Mesenteric fat pad (tissue), 1 donor: ENCODE measurements at regions not wholly inside any gene's neighbourhood (a gene's known extent, or its start where the extent isn't known, plus 50 kb on each side); places are given as distances from the start of the nearest gene placed in this dataset.
"Not testable (repeated sequence)": the region's sequence is repeated elsewhere in the genome, so short reads cannot be mapped to it uniquely, and the experiment has no call there.

Experiments used
- DNase-seq: peaks from one replicate; pipeline ENCODE4 v3.0.0-alpha.2; 2020; ENCODE audit warnings: low spot score
- donor health status: DM: yes; HTN: yes; CAD: no.

DNA sequence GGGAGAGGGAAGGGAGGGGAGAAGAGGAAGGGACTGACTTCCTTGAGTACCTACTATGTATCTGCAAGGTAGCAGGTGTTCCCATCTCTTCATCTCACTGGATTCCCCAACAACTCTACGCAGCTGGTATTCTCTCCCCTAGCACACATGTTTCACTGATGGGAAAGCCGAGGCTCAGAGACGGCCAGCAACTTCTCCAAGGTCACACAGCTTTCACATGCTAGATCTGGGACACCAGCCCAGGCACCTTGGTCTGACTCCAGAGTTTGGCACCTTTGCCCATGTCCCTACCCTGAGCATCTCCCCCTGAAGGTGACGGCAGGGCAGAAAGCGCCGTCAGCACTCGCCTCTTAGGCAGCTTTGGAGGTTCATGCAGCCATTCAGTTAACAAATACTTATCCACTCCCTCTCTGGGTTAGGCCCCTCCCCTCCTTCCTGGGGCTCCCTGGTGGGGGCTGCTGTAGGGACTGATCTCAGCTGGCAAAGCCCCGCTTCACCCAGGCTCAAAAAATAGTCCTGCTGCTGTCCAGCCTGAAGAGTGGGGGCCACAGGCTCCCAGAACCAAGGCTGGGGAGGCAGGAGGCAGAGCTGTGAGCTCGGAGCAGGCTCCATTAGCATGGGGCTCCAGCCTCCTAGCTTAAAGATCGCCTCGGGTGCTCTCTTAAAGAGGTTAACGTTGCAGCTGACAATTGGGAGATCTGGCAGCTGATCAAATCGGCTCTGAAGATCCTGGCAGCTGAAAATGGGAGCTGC is 79.4 kb downstream of the IGLL1 start:
- peak; percentile 80 for DNase-seq

DNA sequence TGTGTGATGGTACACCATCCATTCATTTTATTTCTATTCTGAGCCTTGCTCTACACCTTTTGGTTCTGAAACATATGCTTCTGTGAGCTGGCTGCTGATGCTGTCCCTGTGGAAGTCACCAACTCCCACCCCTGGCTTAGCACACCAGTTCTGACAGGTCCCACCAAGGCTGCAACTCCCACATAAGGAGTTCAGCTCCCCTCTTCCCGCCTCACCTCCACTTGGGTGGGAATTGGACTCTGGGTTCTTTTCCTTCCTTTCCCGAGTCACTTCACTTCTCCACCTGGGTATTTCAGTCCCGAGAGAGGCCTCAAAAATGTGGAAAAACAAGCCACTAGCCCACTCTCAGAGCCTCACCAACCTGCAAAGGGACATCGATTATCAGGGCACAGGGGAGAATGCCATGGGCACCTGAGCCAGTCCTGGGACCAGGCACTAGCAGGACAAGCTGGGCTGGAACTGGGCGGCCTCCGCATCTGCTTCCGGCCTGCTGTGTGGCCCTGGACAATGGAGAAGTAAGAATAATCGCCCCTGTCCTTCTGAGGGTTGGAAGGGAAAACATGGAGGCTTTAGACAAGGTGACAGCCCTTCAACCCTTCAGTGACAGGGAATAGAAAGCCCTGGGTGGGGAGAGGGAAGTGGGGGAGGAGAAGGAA is 80.1 kb downstream of the IGLL1 start:
- peak; percentile 59 for DNase-seq

DNA sequence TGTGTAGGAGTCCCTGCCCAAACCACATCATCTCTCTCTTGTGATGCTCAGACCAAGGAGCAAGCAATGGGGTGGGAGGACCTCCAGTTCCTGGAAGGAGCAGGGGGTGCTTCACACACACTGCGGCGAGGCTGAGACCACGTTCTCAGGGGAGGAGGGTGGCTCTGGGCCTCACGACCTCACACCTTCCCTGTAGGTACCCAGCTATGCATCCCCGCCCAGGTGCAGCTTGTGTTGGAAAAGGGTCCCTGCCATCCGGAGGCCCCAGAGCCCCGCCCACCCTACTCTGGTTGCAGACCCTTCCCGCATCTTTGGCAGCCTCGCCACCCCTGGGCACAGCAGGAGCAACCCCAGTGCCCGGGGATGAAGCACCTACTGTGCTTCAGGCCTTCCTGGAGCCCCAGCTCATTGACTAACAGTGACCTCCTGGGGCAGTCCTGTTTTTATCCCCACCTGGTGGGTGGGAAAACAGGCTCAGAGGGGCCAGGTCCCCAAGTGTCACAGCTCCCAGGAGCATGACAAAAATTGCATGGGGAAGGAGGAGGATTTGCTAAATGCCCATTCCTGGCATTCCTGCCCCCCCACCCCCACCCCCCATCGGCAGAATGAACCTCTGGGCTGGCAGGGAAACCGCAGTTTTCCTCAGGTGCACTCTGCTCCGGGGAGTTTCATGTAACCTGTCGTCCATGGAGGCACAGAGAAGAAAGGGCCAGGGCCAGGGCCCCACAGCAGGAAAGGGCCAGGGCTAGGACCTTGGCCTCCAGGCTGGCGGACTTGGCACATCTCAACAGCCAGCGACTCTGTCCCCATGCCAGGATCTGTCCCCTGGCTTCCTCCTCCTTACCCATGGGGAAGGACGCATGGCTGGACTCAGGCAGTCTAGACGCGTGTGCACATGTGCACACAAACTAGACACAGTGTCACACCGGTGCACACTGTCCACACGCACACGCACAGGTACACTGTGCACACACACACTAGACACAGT is 81.0 kb downstream of the IGLL1 start:
- DNase-seq: peak; percentile 85

DNA sequence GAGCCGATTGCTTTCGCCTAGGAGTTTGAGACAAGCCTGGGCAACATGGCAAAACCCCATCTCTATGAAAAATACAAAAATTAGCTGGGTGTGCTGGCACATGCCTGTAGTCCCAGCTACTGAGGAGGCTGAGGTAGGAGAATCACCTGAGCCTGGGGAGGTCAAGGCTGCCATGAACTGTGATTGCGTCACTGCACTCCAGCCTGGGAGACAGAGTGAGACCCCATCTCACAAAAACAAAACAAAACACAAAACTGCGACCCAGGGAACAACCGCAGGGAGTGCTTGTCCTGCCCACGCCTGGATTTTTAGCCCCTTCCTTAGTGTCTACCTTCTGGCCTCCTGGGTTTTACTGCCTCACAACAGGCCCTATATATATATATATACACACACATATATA is 82.2 kb downstream of the IGLL1 start:
- peak; percentile 30 for DNase-seq

DNA sequence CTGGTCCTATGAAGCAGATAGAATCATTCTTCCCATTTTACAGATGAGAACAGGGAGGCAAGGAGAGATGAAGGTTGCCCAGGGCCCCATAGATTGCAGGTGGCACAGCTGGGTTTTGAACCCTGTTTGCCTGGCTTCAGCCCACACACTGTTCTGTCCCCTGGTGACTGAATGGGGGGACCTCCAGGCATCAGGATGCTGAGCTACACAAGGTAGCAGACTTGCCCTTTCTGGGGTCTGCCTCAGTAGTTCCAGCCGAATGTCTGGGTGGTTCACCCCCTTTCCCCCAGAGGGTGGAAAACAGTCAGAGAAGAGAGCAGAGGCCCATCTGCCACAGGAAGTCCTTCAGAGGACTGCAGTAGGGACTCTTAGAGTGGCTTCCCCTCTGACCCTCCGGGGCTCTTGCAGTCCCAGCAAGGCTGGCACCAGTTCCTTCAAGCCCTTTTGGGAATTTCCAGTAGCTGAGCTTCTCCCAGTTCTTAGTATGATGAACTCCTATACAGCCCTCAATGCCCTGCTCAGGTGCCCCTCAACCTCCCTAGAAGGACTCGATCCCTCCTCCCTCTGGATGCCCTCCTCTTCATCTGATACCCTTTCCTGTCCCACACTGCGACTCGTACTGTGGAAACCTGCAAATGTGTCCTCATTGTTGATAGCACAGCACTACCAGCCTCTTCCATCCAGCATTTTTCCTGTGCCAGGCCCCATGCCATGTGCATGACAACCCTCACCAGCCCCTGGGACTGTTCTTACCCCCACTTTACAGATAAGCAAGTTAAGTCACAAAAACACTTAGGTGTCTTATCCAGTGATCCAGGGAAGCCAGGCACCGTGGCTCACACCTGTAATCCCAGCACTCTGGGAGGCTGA is 82.8 kb downstream of the IGLL1 start:
- peak; percentile 84 for DNase-seq

DNA sequence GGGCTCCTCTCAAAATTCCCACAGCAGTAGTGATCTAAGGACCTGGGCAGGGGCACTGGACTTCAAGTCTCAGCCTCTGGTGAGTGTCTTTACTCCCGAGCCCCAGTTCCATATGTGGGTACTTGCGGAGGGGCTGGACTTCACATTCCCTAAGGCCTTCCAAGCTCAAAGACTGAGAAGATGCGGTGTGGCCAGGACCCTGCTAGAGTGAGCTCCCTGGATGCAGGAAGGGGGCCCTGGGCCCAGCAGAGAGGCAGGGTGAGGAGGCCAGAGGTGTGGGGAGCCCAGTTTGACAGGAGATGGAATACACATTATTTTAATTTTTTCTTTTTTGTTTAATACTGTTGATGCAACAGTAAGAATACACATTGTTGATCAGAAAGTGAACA is 83.7 kb downstream of the IGLL1 start:
- DNase-seq: peak; percentile 53

DNA sequence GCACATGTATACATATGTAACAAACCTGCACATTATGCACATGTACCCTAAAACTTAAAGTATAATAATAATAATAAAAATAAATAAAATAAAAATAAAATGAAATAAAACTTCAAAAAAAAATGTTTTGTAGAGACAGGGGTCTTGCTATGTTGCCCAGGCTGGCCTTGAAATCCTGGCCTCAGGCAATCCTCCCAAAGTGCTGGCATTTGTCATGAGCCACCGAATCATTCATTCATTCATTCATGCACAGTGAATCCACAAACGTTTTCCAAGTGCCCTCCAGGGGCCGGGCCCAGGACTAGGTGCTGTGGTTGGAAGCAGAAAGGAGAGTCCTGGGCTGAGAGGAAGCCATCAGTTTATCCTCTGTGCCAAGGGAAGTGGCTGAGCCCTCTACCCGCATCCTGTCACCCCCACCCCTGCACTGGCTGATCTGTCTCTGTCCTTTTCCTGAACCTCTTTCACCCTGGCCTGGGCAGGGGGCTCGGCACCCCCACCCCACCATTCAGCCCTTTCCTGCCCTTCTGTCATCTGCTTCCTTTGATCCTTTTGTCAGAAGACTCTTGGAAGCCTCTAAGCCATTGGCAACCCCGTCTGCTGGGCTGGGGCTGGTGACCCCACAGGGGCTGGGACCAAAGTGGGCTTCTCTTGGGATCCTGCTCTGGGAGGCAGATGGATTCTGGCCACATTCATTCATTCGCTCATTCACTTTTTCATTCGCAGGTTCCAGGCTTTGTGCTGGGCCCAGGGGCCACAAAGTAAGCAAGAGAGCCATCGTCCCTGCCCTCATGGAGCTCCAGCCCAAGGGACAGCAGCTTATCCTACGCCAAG is 84.3 kb downstream of the IGLL1 start:
- DNase-seq: peak; percentile 64

DNA sequence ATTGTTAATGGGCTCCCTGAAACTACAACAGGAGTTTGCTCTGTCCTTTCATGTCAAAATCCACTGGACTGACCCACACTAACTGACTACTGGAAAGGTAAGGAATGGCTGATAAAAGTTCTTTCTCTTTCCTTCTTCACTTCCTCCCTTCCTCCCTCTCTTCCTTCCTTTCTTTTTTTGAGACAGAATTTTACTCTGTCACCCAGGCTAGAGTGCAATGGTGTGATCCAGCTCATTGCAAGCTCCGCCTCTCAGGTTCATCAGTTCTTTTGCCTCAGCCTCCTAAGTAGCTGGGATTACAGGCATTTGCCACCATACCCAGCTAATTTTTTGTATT is 85.2 kb downstream of the IGLL1 start:
- DNase-seq: no peak

DNA sequence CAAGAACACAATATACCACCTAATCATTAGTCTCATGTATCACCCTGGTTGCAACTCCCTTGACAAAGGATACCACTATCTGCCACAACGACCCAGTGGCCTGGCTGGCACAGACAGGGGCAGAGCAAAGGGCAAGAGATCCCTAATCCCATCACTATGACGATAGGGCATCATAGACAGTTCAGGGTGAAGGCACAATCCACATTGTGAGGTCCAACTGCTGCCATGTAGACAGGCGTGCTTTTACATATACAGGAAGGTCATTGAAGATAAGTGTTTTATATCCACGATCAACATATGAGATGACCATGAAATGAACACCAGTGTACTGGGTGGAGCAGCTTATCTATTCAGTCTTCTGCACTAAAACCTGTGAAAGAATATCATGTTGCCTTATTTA is 94.6 kb downstream of the IGLL1 start:
- no peak for DNase-seq

DNA sequence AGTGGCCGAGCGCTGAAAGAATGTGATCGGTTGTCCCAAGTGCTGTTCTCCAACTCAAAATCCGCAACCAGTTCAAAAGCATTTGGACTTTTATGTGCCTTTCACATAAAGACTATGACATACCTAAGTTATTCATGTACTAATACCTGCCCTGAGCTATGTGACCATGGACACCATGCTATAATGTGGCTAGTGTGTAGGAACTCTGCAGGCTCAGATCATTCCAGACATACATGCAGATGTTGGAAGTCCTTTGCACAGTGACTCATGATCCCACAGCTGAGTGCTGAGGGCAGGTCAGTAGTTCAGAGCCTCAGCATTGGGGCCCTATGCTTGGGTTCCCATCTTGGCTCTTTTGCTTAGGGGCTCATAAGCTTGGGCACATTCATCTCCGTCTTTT is 95.4 kb downstream of the IGLL1 start:
- DNase-seq: no peak

DNA sequence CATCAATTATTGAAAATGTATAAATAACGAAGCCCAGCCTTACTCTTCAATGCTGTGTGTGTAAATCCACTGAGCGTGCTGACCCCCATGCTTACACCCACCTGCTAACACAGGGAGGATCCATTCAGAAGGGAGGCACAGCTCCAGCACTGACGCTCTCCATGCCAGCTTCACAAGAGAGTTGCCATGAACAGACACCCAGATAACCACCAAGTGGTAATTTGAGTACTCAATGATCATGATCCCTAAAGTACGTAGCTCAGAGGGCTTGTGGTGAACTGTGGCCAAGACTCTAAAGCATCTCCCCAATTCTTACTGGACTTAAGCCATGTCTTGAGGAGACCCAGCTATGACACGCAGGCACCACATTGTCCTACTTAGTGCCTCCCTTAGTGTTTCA is 98.7 kb downstream of the IGLL1 start:
- no peak for DNase-seq

DNA sequence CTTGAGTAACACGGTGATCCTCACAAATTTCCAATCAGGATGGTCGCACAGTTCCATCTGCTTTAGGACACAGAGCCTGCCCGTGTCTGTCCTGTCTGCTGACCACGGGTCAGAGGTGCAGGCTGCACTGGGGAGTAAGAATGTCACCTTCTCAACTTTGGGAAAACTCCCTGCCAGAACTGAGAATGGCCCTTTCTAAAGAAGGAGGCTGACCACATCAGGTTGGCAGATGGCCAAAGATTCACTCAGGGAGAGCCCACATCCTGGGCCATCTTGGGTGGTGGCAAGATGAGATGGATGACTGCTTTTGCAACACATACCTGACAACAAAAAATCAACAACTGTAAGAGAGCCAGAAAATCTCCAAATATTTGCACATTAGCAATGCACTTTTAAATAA is 101.9 kb downstream of the IGLL1 start:
- no peak for DNase-seq

DNA sequence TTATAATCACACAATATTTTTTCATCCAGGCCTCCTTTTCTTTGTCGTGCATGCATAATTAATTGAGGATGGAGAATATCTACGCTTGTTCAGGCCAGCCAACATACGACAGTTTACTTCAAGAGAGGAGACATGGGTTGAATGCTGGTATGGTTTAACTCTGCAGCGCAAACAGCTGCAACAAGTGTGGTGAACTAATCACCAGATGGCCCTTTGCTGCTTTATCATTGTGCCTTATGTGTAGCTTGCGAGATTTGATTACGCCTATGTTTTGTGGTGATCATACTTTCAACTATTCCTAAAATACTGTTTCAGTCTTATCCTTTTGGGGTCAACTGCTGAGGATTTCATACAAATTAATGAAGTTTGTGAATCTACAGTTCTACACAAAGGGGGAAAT is 105.6 kb downstream of the IGLL1 start:
- DNase-seq: not testable (repeated sequence)

DNA sequence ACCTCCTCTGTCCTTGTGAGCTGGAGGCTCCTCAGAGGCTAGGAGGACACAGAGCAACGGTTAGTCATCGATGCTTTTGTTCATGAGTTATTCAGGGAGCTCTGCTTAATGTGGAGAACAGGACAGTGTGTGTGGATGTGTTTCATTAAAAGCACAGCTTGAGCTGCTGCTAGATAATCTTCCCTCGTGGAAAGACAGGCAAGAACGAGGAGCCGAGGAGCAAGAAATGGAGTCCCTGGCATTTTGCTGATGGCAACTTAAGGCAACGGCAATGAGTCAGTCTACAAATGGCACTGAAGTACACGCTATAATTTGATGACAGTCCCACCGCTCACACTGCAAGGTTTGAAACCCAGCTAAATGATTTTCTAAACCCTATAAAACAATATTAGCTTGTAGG is 106.2 kb downstream of the IGLL1 start:
- DNase-seq: no peak

DNA sequence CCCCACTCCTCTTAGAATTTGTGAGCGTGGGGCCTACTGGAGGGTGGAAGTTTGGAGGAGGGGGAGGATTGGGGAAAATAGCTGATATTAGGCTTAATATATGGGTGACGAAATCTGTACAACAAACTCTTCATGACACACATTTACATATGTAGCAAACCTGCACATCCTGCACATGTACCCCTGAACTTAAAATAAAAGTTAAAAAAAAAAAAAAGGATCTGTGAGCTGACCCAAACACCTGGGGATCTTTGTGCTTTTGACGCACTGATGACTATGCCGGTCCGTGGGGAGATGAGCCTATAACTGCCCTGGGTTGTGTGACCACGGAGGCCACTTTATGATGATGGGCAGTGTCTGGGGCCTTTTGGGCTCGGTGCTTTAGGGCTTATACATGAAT is 107.7 kb downstream of the IGLL1 start:
- DNase-seq: not testable (repeated sequence)

DNA sequence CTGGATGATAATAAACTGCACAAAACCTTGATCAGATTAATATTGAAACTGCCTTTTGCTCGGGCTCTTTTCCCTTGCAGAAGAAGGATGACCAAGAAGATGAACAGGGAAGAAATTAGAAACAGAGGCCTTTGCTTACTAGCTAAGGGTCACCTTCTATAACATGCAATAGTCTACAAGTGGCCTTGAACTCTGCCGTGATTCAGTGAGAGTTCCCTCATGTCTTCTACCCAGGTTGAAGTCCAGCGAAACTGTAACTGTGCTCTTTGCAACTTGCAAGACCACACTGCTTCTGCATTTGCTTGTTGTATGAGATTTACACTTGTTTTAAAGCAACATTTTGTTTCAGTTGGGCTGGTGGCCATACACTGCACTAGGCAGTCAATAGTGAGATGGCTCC is 108.4 kb downstream of the IGLL1 start:
- no peak for DNase-seq

DNA sequence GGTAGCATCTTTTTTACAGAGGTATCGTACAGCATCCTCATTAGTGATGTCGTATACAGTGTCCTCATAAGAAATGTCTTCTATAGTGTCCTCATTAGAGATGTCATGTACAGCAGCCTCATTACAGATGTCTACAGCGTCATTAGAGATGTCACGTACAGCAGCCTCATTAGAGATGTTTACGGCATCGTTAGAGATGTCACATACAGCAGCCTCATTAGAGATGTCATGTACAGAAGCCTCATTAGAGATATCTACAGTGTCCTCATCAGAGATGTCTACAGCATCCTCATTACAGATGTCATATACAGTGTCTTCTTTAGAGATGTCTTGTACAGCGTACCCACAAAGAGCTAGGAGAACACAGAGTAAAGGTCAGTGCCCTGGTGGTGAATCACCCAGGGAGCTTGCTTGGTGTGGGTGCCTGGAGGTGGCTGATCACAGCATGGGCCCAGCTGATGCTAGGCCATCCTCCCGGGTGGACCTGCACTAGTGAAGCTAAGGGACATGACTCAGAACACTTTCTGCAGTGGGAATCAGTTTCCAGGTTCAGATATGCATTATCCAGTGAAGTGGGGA is 109.2 kb downstream of the IGLL1 start:
- DNase-seq: no peak

DNA sequence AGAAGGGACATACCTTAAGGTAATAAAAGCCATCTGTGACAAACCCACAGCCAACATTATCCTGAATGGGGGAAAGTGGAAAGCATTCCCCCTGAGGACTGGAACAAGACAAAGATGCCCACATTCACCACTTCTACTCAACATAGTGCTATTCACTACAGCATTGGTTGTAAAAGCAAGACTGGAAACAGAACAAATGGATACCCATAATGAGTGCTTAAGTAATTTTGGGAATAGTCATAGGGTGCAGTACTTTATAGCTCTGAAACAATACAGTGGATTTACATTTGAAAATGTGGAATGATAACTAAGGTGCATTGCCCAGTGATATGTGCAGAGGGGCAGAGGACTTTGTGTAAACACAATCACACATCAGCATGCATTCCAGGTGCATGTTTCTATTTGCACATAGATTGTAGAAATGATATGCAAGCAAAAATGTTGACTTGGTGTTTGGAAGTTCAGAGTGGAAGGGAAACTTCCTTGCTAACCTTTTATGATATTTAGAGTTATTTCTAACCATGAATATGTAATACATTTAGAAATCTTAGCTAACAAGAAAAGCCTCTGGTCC is 112.3 kb downstream of the IGLL1 start:
- no peak for DNase-seq

DNA sequence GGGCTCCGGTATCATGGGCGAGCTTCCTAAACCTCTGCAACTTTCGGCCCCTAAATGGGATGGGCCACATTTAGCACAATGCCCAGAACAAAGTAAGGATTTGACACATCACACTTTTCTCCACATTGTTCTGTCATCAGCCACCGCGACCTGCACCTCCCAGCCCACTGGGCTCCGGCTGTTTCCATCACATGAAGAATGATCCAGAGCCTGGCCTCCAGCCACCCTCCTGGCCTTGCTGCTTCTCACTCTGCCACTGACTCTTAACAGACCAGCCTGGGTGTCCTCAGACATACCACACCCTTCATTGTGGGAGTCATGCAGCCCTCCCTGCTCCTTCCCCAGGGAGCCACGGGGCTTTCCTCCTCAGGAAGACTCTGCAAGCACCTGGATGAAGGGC is 113.7 kb downstream of the IGLL1 start:
- DNase-seq: no peak
